HG03442 (cell line): ENCODE measurements at regions not wholly inside any gene's neighbourhood (a gene's known extent, or its start where the extent isn't known, plus 50 kb on each side); places are given as distances from the start of the nearest gene placed in this dataset.
"Not testable (repeated sequence)": the region's sequence is repeated elsewhere in the genome, so short reads cannot be mapped to it uniquely, and the experiment has no call there.

Experiments used
- ATAC-seq: cut with Tn5 transposase; IDR thresholded peaks from one replicate; pipeline ENCODE4 v1.9.1; 2021; ENCODE audit warnings: mild to moderate bottlenecking, moderate library complexity; ENCODE audit not compliant: unreplicated experiment

DNA sequence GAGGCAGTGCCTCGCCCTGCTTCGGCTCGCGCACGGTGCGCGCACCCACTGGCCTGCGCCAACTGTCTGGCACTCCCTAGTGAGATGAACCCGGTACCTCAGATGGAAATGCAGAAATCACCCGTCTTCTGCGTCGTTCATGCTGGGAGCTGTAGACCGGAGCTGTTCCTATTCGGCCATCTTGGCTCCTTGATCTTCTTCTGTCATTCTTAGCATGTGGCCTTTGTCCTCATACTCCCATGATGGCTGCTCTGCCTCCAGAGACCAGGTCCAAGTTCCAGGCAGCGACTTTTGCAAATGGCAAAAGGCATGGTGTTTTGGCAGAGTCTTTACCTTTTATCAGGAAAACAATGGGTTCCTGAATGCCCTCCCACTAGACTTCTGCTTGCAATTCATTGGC is 102.6 kb upstream of the SKOR2 start:
- not testable (repeated sequence) for ATAC-seq

GRCh38 chr18:47346016-47346415 is 94.6 kb upstream of the SKOR2 start:
- ATAC-seq: no peak

DNA sequence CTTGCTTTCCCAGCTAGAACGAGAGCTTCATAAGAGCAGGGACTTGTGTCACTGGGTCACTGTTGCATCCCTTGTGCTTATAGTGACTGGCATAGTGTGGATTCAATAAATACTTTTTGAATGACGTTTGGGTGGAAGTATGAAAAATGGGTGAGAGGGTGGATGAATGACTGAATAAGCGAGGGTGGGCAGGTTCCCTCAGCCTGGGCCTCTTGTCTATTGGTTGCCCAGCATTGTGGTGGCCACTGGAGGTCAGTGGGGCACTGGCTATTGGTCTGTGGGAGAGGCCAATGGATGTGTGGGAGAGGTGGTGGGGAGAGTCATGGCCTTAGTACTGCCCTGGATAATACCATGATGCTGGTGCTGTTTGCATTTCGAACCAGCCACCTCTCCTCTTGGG is 93.8 kb upstream of the SKOR2 start:
- ATAC-seq: no peak

DNA sequence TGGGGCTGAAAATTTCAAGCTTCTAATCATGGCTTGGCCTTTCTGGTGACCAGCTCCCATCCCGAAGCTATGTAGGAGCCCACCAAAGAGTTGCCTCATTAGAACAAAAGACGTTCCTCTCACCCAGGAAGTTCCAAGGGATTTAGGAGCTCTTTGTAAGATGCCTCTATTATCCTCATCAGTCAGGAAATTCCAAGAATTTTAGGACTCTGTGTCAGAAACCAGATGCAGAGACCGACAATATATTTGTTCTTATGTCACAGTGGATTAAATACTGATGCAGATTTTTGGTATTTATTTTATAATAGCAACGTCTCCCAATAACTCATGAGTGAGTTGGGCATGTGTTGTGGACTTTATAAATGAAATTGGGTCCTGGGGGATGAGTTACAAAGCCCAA is 91.8 kb upstream of the SKOR2 start:
- no peak for ATAC-seq

DNA sequence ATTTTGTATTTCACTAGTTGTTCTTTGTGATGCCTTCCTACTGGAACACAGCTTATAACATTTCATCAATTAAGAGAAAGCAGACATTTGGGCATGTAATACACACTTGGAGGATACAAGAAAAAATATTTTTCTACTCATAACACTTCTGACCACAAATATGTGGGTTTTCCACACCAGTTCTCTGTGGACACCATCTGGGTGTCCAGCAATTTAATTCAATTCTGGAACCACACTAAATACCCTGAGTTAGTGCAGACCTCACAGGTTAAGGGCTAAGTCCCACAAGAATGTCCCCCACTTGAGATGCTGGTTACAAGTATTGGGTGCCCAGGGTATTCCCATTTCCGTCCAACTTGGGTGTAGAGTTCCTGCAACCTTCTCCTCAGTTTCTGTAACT is 91.1 kb upstream of the SKOR2 start:
- no peak for ATAC-seq

DNA sequence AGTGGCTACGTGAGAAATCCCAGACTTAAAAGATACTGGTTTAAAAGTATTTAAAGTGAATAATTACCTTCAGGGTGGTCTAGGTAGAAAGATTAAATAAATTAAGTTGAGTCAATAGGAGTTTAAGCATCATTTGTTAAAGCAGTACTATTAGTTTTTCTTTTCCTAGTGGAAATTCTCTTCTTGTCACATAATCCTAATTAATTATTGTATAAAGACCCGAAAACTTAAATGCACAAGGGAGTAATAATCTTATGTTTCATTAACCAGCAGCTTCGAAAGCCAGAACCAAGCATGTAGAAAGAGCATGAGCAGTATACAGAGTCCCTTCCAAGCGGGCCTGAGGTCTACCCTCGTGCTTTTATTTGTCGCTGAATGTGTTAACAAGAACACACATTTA is 90.2 kb upstream of the SKOR2 start:
- ATAC-seq: no peak

DNA sequence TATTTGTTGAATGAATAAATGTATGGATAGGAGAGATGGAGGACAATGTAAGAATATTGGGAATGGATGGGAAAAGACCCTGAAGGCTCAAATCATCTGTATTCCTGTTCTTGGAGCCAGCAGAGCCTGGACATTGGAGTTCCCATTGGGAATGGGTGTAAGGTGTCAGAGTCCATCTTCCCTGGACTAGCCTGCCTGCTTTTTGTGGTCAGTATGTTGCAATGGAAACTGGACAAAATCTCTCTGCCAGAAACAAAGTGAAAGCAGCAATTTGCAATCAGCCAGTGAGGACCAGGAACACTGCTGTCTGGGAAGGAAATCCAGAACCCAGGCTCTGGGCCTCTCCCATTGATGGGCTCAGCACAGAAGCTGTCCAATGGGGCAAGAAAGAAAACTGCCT is 83.5 kb upstream of the SKOR2 start:
- ATAC-seq: no peak

DNA sequence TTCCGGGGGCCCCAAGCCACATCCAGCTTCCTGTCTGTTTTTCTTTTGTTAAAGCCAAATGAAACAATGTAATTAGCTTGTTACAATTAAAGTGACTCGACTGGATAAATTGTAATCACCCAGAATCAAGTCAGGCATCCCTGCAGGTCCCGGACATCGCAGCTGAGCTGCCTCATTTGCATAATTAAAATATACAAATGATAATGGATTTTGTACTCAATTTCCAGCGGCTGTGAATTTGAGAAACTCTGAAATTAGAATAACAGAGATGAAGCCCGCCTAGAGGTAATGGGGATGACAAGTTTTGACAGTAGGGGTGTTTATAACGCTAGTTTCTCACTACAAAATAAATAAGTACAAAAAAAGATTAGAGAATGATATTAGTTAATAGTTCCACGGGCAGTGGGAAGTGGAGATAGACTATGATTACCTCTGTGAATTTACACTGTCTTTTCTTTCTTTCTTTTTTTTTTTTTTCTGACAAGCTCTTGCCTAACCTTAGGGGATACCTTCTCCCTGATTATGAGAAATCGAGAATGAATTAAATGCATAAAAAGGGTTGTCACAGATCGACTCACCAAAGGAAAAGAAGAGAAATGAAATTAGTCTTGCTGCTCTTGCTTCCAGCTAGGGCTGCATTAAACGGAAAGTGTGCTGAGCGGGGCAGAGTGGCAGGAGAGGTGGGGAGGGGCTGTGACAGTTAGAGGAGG is 82.6 kb upstream of the SKOR2 start:
- ATAC-seq: no peak

- ATAC-seq: no peak
These were observed 80.2 kb upstream of the SKOR2 start for GRCh38 chr18:47331641-47332040.

DNA sequence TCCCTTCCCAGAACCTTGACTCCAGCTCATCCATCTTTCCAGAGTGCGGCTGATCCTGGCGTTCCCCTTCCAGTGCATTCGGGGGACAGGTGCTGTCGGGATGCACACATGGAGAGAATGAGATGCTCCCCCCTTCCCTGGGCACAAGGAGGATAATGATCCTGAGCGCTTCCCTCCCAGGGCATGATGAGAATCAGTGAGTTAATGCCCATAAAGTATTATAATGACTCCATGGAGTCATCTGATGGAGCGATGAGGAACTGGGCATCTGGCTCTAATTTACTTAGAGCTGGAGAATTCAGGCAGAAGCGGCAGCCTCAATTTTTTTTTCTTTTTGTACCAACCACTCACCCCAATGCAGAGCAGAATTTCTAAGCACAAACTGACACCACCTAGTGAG is 79.6 kb upstream of the SKOR2 start:
- ATAC-seq: no peak

DNA sequence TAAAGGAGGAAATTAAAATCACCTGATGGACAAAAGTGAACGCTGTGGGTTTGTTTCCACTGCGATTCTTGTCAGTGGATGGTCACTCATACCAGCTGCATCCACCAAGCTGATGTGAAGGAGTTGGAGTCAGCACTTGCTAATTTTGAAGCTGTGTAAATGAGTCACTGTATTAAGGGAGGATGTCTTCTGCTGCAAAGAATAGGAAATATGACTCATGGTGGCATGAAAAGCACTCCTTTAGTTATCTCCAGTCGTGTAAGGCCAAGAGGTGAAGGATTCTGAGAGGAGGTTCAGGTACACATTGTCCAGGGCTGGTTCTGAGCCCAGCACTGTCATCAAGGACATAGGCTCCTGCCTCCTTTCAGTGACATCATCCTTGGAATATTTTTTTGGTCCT is 71.7 kb upstream of the SKOR2 start:
- ATAC-seq: no peak

DNA sequence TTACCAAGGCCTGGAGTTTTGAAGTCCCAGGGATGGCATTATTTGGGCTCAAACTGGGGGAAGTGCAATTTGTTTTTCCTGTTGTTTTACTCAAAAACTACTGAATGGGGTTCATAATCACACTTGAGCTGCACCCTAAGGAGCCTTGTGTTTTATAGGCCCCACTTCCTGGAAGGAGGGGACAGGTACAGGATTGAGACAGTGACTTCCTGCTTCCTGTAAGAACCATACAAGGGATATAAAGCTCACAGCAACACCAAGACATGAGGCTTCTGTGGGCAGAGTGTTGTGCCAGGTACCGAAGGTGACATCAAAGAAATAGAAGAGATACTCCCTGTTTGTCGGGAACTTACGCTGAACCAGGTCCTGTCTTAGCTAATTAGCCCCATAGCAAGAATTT is 70.4 kb upstream of the SKOR2 start:
- no peak for ATAC-seq

DNA sequence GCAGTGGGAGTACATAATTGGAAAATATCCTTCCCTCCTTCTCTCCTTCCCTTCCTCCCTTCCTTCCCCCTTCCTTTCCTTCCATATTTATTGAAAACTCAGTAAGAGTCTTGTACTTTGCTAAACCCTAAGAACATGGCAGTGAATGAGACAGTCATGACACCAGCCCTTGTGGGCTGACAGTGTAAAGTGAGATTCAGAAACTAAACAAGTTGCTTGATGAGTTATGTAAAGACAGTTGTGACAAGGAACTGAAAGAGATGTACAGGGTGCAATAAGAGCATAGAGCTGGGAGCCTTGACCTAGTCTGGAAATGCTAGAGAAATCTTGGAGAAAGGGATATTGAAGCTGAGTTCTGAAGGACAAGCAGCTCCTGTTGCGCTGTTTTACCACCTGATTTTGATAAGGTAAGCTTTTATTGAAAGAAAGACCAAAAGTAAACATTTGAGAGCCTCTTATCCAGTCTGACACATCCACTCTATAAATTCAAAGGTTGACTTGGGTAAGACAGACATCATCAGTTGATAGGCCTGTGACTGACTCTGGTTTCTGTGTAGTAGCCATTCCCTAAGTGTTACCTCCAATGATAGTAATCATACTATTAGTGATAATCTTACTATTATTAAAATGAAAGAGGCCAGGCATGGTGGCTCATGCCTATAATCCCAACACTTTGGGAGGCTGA is 66.5 kb upstream of the SKOR2 start:
- no peak for ATAC-seq

GRCh38 chr18:47316924-47317323 is 65.5 kb upstream of the SKOR2 start:
- ATAC-seq: no peak

GRCh38 chr18:47313901-47314300 is 62.4 kb upstream of the SKOR2 start:
- no peak for ATAC-seq

- no peak for ATAC-seq
These were observed 60.1 kb upstream of the SKOR2 start for GRCh38 chr18:47311585-47311984.
